ENCODE measurements at regions not wholly inside any gene's neighbourhood (a gene's known extent, or its start where the extent isn't known, plus 50 kb on each side); places are given as distances from the start of the nearest gene placed in this dataset.
"Not testable (repeated sequence)": the region's sequence is repeated elsewhere in the genome, so short reads cannot be mapped to it uniquely, and the experiment has no call there.

DNA sequence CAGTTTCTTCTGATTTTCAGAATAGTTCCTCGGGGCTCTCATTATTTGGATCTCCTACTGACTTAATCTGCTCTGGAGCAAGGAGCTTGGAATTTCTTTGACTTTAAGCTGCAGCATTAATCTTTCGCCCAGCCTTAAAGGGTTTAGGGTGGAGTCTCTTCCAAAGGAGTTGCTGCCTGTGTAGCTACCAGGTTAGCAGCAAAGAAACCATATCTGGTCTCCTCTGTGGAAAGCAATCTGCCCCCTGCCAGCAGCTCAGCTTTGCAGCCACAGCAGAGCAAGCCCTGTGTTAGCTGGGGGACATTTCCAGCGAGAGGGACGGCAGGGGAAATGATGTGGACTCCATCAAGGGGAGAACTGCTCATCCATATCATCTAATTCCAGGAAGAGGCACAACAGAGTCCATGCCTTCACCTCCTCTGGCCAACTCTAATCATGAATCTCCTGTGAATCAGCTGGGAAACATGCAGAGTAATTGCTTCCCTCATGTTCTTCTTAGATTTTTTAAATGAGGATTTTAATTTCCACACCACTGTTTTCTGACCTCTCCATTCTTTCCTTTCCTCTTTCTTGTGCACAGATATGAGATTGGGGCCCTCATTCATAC, 827.6 kb upstream of the CA10 start:
- peaks cover 5% of the 10 kb centered on the region for H3K27me3 ChIP-seq (ENCODE audit: insufficient read depth, poor library complexity, severe bottlenecking)
- H3K27ac ChIP-seq (ENCODE audit: poor library complexity, severe bottlenecking) = no peak overlapping the region
- no peaks in the 10 kb centered on the region for H3K9me3 ChIP-seq (ENCODE audit: severe bottlenecking)
- no peak overlapping the region for H3K4me3 ChIP-seq (ENCODE audit: severe bottlenecking)
- H3K36me3 ChIP-seq (ENCODE audit: low read depth) = no peaks in the 10 kb centered on the region
- DNase-seq (ENCODE audit: low spot score) (no peak), ATAC-seq (ENCODE audit: low read depth) (no peak)
- no peaks in the 10 kb centered on the region for H3K4me1 ChIP-seq (ENCODE audit: insufficient read depth, poor library complexity, severe bottlenecking)
- TF ChIP-seq, protein P1, sequence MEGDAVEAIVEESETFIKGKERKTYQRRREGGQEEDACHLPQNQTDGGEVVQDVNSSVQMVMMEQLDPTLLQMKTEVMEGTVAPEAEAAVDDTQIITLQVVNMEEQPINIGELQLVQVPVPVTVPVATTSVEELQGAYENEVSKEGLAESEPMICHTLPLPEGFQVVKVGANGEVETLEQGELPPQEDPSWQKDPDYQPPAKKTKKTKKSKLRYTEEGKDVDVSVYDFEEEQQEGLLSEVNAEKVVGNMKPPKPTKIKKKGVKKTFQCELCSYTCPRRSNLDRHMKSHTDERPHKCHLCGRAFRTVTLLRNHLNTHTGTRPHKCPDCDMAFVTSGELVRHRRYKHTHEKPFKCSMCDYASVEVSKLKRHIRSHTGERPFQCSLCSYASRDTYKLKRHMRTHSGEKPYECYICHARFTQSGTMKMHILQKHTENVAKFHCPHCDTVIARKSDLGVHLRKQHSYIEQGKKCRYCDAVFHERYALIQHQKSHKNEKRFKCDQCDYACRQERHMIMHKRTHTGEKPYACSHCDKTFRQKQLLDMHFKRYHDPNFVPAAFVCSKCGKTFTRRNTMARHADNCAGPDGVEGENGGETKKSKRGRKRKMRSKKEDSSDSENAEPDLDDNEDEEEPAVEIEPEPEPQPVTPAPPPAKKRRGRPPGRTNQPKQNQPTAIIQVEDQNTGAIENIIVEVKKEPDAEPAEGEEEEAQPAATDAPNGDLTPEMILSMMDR (IDR thresholded peaks at IDR 0.05; ENCODE audit: poor library complexity, severe bottlenecking) = no peak

DNA sequence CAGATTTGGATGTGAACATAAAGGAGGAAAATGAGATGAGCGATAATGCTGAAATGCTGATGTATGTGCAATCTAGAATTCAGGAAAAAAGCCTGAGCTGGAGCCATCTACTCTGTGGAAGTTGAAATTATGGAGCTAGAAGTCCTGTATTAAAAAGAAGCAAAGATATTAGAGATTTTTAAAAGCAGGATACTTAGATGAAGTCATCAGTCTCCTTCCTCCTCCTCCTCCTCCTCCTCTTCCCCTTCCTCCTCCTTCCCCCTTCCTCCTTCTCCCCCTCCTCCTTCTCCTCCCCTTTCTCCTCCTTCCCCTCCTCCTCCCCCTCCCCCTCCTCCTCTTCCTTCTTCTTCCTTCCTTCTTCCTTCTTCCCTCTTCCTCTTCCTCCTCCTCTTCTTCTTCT, 823.8 kb upstream of the CA10 start:
- TF ChIP-seq, protein P1 (IDR thresholded peaks at IDR 0.05; ENCODE audit: poor library complexity, severe bottlenecking) = no peak
- DNase-seq (ENCODE audit: low spot score) (no peak), ATAC-seq (ENCODE audit: low read depth) (no peak)
- H3K4me3 ChIP-seq (ENCODE audit: severe bottlenecking) = no peak overlapping the region
- no peaks in the 10 kb centered on the region for H3K9me3 ChIP-seq (ENCODE audit: severe bottlenecking)
- H3K27ac ChIP-seq (ENCODE audit: poor library complexity, severe bottlenecking) = no peak overlapping the region
- peaks cover 11% of the 10 kb centered on the region for H3K27me3 ChIP-seq (ENCODE audit: insufficient read depth, poor library complexity, severe bottlenecking)
- no peaks in the 10 kb centered on the region for H3K4me1 ChIP-seq (ENCODE audit: insufficient read depth, poor library complexity, severe bottlenecking)
- no peaks in the 10 kb centered on the region for H3K36me3 ChIP-seq (ENCODE audit: low read depth)

DNA sequence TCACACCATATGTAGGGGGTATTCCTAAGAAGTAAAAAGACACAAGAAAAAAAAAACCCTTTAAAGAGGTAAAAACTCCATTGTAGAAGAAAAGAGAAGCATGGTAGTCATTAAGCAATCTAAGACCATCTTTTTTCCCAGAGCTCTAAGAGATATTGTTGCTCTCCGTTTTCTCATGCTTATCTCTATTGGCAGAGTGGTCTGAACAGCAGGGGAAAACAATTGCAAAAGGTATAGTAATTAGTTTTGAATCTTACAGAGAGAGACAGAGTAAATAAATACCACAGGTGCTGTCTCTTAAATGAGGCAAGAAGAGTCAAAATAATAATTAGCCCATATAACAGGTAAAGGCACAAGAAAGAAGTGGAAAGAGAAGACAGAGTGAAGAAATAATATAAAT, 821.4 kb upstream of the CA10 start:
- no peak overlapping the region for H3K4me3 ChIP-seq (ENCODE audit: severe bottlenecking)
- no peaks in the 10 kb centered on the region for H3K4me1 ChIP-seq (ENCODE audit: insufficient read depth, poor library complexity, severe bottlenecking)
- no peaks in the 10 kb centered on the region for H3K9me3 ChIP-seq (ENCODE audit: severe bottlenecking)
- no peaks in the 10 kb centered on the region for H3K36me3 ChIP-seq (ENCODE audit: low read depth)
- ATAC-seq (ENCODE audit: low read depth) (no peak), DNase-seq (ENCODE audit: low spot score) (no peak)
- H3K27ac ChIP-seq (ENCODE audit: poor library complexity, severe bottlenecking) = no peak overlapping the region
- peaks cover 11% of the 10 kb centered on the region for H3K27me3 ChIP-seq (ENCODE audit: insufficient read depth, poor library complexity, severe bottlenecking)
- TF ChIP-seq, protein P1 (IDR thresholded peaks at IDR 0.05; ENCODE audit: poor library complexity, severe bottlenecking) = no peak

DNA sequence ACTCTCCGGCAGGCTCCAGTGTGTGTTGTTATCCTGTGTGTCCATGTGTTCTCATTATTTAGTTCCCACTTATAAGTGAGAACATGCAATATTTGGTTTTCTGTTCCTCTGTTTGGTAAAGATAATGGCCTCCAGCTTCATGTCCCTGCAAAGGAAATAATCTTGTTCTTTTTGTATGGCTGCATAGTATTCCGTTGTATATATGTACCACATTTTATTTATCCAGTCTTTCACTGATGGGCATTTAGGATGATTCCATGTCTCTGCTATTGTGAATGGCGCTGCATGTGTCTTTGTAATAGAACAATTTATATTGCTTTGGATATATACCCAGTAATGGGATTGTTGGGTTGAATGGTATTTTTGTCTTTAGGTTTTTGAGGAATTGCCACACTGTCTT, 807.3 kb upstream of the CA10 start:
- no peak overlapping the region for H3K27ac ChIP-seq (ENCODE audit: poor library complexity, severe bottlenecking)
- TF ChIP-seq, protein P1 (IDR thresholded peaks at IDR 0.05; ENCODE audit: poor library complexity, severe bottlenecking) = no peak
- DNase-seq (ENCODE audit: low spot score) (no peak), ATAC-seq (ENCODE audit: low read depth) (no peak)
- no peaks in the 10 kb centered on the region for H3K4me1 ChIP-seq (ENCODE audit: insufficient read depth, poor library complexity, severe bottlenecking)
- H3K36me3 ChIP-seq (ENCODE audit: low read depth) = no peaks in the 10 kb centered on the region
- no peak overlapping the region for H3K4me3 ChIP-seq (ENCODE audit: severe bottlenecking)
- peaks cover 3% of the 10 kb centered on the region for H3K27me3 ChIP-seq (ENCODE audit: insufficient read depth, poor library complexity, severe bottlenecking)
- peaks cover 3% of the 10 kb centered on the region for H3K9me3 ChIP-seq (ENCODE audit: severe bottlenecking)

DNA sequence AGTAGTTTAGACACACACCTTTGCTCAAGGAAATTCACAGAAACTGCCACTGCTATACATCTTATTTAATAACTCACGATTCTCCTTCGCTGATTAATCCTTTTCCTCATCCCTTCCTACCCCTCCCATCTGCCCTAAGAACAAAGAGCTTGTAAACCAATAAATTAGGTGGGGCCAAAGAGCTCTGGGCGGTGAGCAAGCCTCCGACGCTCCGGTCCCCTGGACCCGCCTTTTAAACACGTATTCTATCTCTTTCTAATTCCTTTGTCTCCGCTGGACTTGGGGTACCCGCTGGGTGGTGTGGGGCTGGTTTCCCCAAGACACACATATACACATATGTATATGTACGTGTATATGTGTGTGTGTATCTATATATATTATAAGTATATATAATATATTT, 803.2 kb upstream of the CA10 start:
- H3K9me3 ChIP-seq (ENCODE audit: severe bottlenecking); H3K36me3 ChIP-seq (ENCODE audit: low read depth); H3K4me3 ChIP-seq (ENCODE audit: severe bottlenecking); H3K27ac ChIP-seq (ENCODE audit: poor library complexity, severe bottlenecking); DNase-seq (ENCODE audit: low spot score); H3K4me1 ChIP-seq (ENCODE audit: insufficient read depth, poor library complexity, severe bottlenecking); H3K27me3 ChIP-seq (ENCODE audit: insufficient read depth, poor library complexity, severe bottlenecking); ATAC-seq (ENCODE audit: low read depth): not testable (repeated sequence)

Measured in RWPE2 (cell line).